HepG2 (cell line): ENCODE measurements at regions not wholly inside any gene's neighbourhood (a gene's known extent, or its start where the extent isn't known, plus 50 kb on each side); places are given as distances from the start of the nearest gene placed in this dataset.

Experiments
- ATAC-seq: fragments of 200-7000 bp; cut with Tn5 transposase; 3 replicates; pipeline ENCODE4 v1.9.1; 2020; ENCODE audit warnings: mild to moderate bottlenecking, moderate library complexity
- BruUV-seq: library from RNA; stranded (reverse); fragments of 400-500 nt; replicated peaks from 2 replicates; lab custom pipeline; 2021; lab: Mats Ljungman, UMichigan
- CTCF ChIA-PET: fragments of 300-600 bp; formaldehyde crosslinking; extraction: SDS; loops from one replicate; lab custom pipeline; 2021; ENCODE audit warnings: low total read pairs, inconsistent platforms, low intra/inter-chr PET ratio; lab: Yijun Ruan, JAX
- POLR2A ChIA-PET: fragments of 350-600 bp; sonication (Branson Sonifier 250); formaldehyde crosslinking; loops from one replicate; lab custom pipeline; 2020; ENCODE audit warnings: antibody characterized with exemption, inconsistent platforms; lab: Yijun Ruan, JAX
- DNase-seq: peaks from one replicate; pipeline ENCODE4 v3.0.0-alpha.2; 2015; ENCODE audit warnings: low spot score
- FAIRE-seq: peaks from 3 replicates; lab custom pipeline; 2011; peaks lifted over from hg19 to GRCh38; lab: Jason Lieb, UNC
- H2AFZ ChIP-seq: one replicate; pipeline ENCODE4 v1.6.1; 2011; ENCODE audit warnings: low read length, inconsistent platforms
- H3K27ac ChIP-seq: fragments of 300-600 bp; 3 replicates; pipeline ENCODE4 v1.8.0; 2011; ENCODE audit warnings: mixed run types, mild to moderate bottlenecking, mixed read lengths, low read length, inconsistent platforms; ENCODE audit not compliant: insufficient read depth; ENCODE audit errors: extremely low read length
- H3K27me3 ChIP-seq, 2 experiments: fragments of 200-600 bp in 1 of 2; 2 replicates in 1 of 2; 3 replicates in 1 of 2; pipeline versions ENCODE4 v1.6.0 to v1.8.0; 2011; ENCODE audit warnings: low read length in 2 of 2, mild to moderate bottlenecking in 2 of 2, moderate library complexity in 2 of 2, inconsistent platforms in 1 of 2; ENCODE audit not compliant: insufficient read depth in 2 of 2, control insufficient read depth in 1 of 2
- H3K36me3 ChIP-seq, 2 experiments: fragments of 200-600 bp in 1 of 2; replicated peaks in 1 of 2; 2 replicates in 1 of 2; 3 replicates in 1 of 2; pipeline versions ENCODE4 v1.5.1 to v1.8.0; 2011; ENCODE audit warnings: low read length in 2 of 2, inconsistent platforms in 1 of 2; ENCODE audit not compliant: insufficient read depth in 2 of 2, control insufficient read depth in 1 of 2
- H3K4me1 ChIP-seq: 2 replicates; pipeline ENCODE4 v1.5.1; 2012; ENCODE audit warnings: low read length, inconsistent platforms; ENCODE audit not compliant: insufficient read depth
- H3K4me2 ChIP-seq: 2 replicates; pipeline ENCODE4 v1.6.0; 2011; ENCODE audit warnings: low read depth, low read length, inconsistent platforms
- H3K4me3 ChIP-seq, 3 experiments: fragments of 200-600 bp in 1 of 3; sonication (generic), shearing (Covaris generic) in 1 of 3; replicated peaks in 1 of 3; 2 replicates each; pipeline ENCODE4 v1.5.1; 2011 to 2016; ENCODE audit warnings: low read length in 3 of 3, inconsistent platforms in 2 of 3, low read depth in 2 of 3, mild to moderate bottlenecking in 2 of 3, control low read depth in 1 of 3, mixed read lengths in 1 of 3; ENCODE audit not compliant: insufficient read depth in 1 of 3
- H3K79me2 ChIP-seq: one replicate; pipeline ENCODE4 v1.6.1; 2011; ENCODE audit warnings: low read length, inconsistent platforms; ENCODE audit not compliant: insufficient read depth
- H3K9ac ChIP-seq: 2 replicates; pipeline ENCODE4 v1.6.0; 2011; ENCODE audit warnings: mild to moderate bottlenecking, low read depth, low read length, inconsistent platforms; ENCODE audit not compliant: insufficient read depth
- H3K9me3 ChIP-seq: 2 replicates; pipeline ENCODE4 v1.5.1; 2012; ENCODE audit warnings: mild to moderate bottlenecking, low read length
- H4K20me1 ChIP-seq: 2 replicates; pipeline ENCODE4 v1.6.0; 2011; ENCODE audit warnings: inconsistent platforms, mild to moderate bottlenecking, low read length, moderate library complexity; ENCODE audit not compliant: insufficient read depth
- CBFB ChIP-seq: sonication (generic); formaldehyde crosslinking; IDR thresholded peaks from 2 replicates; pipeline ENCODE4 v1.4.0; 2020; ENCODE audit warnings: missing genetic modification reagents
- DNMT3B ChIP-seq: conservative IDR thresholded peaks from 2 replicates; pipeline ENCODE4 v1.6.1; 2016; ENCODE audit warnings: missing biosample characterization, control low read depth
- NFE2L1 ChIP-seq: sonication (generic); formaldehyde crosslinking; IDR thresholded peaks from 2 replicates; pipeline ENCODE4 v1.4.0; 2020; ENCODE audit warnings: missing genetic modification reagents, mild to moderate bottlenecking, borderline replicate concordance
- POLR2G ChIP-seq: fragments of 200-400 bp; formaldehyde crosslinking; IDR thresholded peaks from 2 replicates; pipeline ENCODE4 v1.6.1; 2018; ENCODE audit warnings: mild to moderate bottlenecking, low read depth, low read length, moderate library complexity
- REXO4 ChIP-seq: sonication (generic); formaldehyde crosslinking; IDR thresholded peaks from 2 replicates; pipeline ENCODE4 v1.8.0; 2022; ENCODE audit warnings: missing genetic modification reagents, mild to moderate bottlenecking, borderline replicate concordance
- SALL1 ChIP-seq: sonication (generic); formaldehyde crosslinking; IDR thresholded peaks from 2 replicates; pipeline ENCODE4 v1.8.0; 2022; ENCODE audit warnings: mild to moderate bottlenecking, missing genetic modification reagents
- SIX4 ChIP-seq: sonication (generic); formaldehyde crosslinking; IDR thresholded peaks from 2 replicates; pipeline ENCODE4 v1.4.0; 2020; ENCODE audit warnings: missing genetic modification reagents
- SMARCE1 ChIP-seq: fragments of 450-650 bp; IDR thresholded peaks from 2 replicates; pipeline ENCODE4 v1.6.1; 2017; ENCODE audit warnings: borderline replicate concordance
- ZFY ChIP-seq: sonication (generic); formaldehyde crosslinking; IDR thresholded peaks from 2 replicates; pipeline ENCODE4 v1.4.0; 2020; ENCODE audit warnings: missing genetic modification reagents
- ZIK1 ChIP-seq: sonication (generic); formaldehyde crosslinking; IDR thresholded peaks from 2 replicates; pipeline ENCODE4 v1.5.0; 2020; ENCODE audit warnings: mild to moderate bottlenecking, low read depth, missing genetic modification reagents, borderline replicate concordance
- ZNF121 ChIP-seq: sonication (generic); formaldehyde crosslinking; IDR thresholded peaks from 2 replicates; pipeline ENCODE4 v1.5.0; 2020; ENCODE audit warnings: mild to moderate bottlenecking, missing genetic modification reagents
- ZNF296 ChIP-seq: sonication (generic); formaldehyde crosslinking; conservative IDR thresholded peaks from 2 replicates; pipeline ENCODE4 v1.5.0; 2020; ENCODE audit warnings: mild to moderate bottlenecking, missing genetic modification reagents
- ZNF337 ChIP-seq: sonication (generic); formaldehyde crosslinking; IDR thresholded peaks from 2 replicates; pipeline ENCODE4 v1.5.1; 2020; ENCODE audit warnings: missing genetic modification reagents, low read depth, mild to moderate bottlenecking, borderline replicate concordance
- ZNF33A ChIP-seq: sonication (generic); formaldehyde crosslinking; IDR thresholded peaks from 2 replicates; pipeline ENCODE4 v1.5.1; 2020; ENCODE audit warnings: missing genetic modification reagents, mild to moderate bottlenecking, moderate library complexity, borderline replicate concordance
- ZNF350 ChIP-seq: sonication (generic); formaldehyde crosslinking; IDR thresholded peaks from 2 replicates; pipeline ENCODE4 v1.4.0; 2020; ENCODE audit warnings: mild to moderate bottlenecking, low read depth, missing genetic modification reagents, borderline replicate concordance
- ZNF430 ChIP-seq: sonication (generic); formaldehyde crosslinking; IDR thresholded peaks from 2 replicates; pipeline ENCODE4 v1.9.0; 2021; ENCODE audit warnings: mild to moderate bottlenecking, missing genetic modification reagents
- ZNF510 ChIP-seq: sonication (generic); formaldehyde crosslinking; IDR thresholded peaks from 2 replicates; pipeline ENCODE4 v1.4.0; 2020; ENCODE audit warnings: low read depth, mild to moderate bottlenecking, missing genetic modification reagents
- ZNF704 ChIP-seq: sonication (generic); formaldehyde crosslinking; IDR thresholded peaks from 2 replicates; pipeline ENCODE4 v1.8.1; 2023; ENCODE audit warnings: mild to moderate bottlenecking, inconsistent platforms, moderate library complexity, missing genetic modification reagents, borderline replicate concordance
- ZNF768 ChIP-seq: sonication (generic); formaldehyde crosslinking; IDR thresholded peaks from 2 replicates; pipeline ENCODE4 v1.4.0; 2020; ENCODE audit warnings: missing genetic modification reagents
- ZNF781 ChIP-seq: sonication (generic); formaldehyde crosslinking; IDR thresholded peaks from 2 replicates; pipeline ENCODE4 v1.5.1; 2020; ENCODE audit warnings: borderline replicate concordance, mild to moderate bottlenecking, missing genetic modification reagents; ENCODE audit errors: not compliant biosample characterization
- ZNF878 ChIP-seq: sonication (generic); formaldehyde crosslinking; IDR thresholded peaks from 2 replicates; pipeline ENCODE4 v1.8.1; 2023; ENCODE audit warnings: mild to moderate bottlenecking, missing genetic modification reagents, moderate library complexity
- ZSCAN22 ChIP-seq: sonication (generic); formaldehyde crosslinking; IDR thresholded peaks from 2 replicates; pipeline ENCODE4 v1.4.0; 2020; ENCODE audit warnings: mild to moderate bottlenecking, missing genetic modification reagents
- ZSCAN31 ChIP-seq: sonication (generic); formaldehyde crosslinking; IDR thresholded peaks from 2 replicates; pipeline ENCODE4 v1.5.0; 2020; ENCODE audit warnings: low read depth, mild to moderate bottlenecking, missing genetic modification reagents
- WGBS: methylation state at CpG from one replicate; pipeline ENCODE4 v1.1.6; 2017; ENCODE audit warnings: low lambda C conversion rate; 5-methylcytosine and 5-hydroxymethylcytosine counted together
- in situ Hi-C: cut with HindIII; loops from 2 replicates; pipeline ENCODE4 v1.10.0; 2017; ENCODE audit warnings: low pct_unique_long_range_greater_than_20kb; ENCODE audit not compliant: extremely low pct_ligation_motif_present
- intact Hi-C: fragments of 100-400 bp; cut with micrococcal nuclease; formaldehyde crosslinking; loops from one replicate; pipeline ENCODE4 v1.10.0; 2022; ENCODE audit not compliant: unreplicated experiment
- TF ChIP-seq, protein P1 (sequence below): sonication (generic); formaldehyde crosslinking; IDR thresholded peaks from 2 replicates; pipeline ENCODE4 v1.4.0; 2020; ENCODE audit warnings: mild to moderate bottlenecking, missing genetic modification reagents

DNA sequence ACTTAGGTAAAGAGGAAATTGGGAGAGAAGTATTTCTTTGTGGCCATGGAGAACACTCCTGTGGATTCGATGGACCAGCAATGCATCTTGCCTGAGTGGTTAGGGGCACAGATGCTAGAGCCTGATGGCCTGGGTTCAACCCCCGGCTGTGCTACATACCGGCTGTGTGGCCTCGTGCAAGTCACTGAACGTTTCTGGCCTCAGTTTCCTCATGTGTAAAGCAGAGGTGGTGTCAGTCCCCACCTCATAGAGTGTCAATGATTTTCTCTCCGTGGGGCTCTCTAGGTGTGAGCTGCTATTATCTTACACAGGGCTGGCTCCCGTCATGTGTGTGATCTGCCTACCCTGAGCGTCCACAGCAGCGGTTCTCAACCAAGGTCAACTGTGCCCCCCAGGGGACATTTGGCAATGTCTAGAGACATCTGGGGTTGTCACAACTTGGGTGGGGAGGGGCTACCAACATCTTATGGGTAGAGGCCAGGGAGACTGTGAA is 50.0 kb upstream of the PTPN1 start:
- Histone ChIP-seq H3K27ac (peak overlapping the region; percentile 45), H3K9ac (peak overlapping the region; percentile 66), H3K36me3 (no peaks in the 10 kb centered on the region), H2AFZ (peak overlapping the region; percentile 65), H3K9me3 (no peaks in the 10 kb centered on the region), H4K20me1 (no peaks in the 10 kb centered on the region), H3K4me2 (peak overlapping the region; percentile 83), H3K4me1 (peaks cover 90% of the 10 kb centered on the region), H3K27me3 (no peaks in the 10 kb centered on the region), H3K79me2 (no peaks in the 10 kb centered on the region), H3K4me3 (peak overlapping the region; percentile 15 to 64 (median 35); a peak in 5 of 6 replicates)
- CTCF ChIA-PET = interaction anchor here (0.7 to 7.3 kb wide), 6 partner anchors 60 to 272 kb away, joined by 3 to 138 read pairs (median 8); partner anchors contain the start of gene CEBPB
- in situ Hi-C loops (loop anchor here (5.0 kb wide), 3 partner anchors 58 to 273 kb away; no protein-coding TSS in a partner anchor), intact Hi-C loops (loop anchor here (1.0 to 5.0 kb wide), 6 partner anchors 60 to 348 kb away; partner anchors contain the start of genes CEBPB and UBE2V1)
- POLR2A ChIA-PET = interaction anchor here (0.9 to 9.0 kb wide), 4 partner anchors 47 to 288 kb away, joined by 3 to 98 read pairs (median 5); partner anchors contain the start of gene CEBPB
- WGBS = 55% methylated on average over 9 of the region's 9 CpGs
- FAIRE-seq (no peak), DNase-seq (no peak), ATAC-seq (peak; percentile 19)
- BruUV-seq = no TSS peak
- peak; percentile 63; the same call in 1 of the 2 replicates for TF ChIP-seq ZNF33A (CRISPR knock-in tag)
- TF ChIP-seq NFE2L1 = no peak
- no peak for TF ChIP-seq SALL1 (CRISPR knock-in tag)
- TF ChIP-seq REXO4 (CRISPR knock-in tag) = no peak
- no peak for TF ChIP-seq ZSCAN31 (CRISPR knock-in tag)
- 0 out of 2 replicates have a peak, but pooled peaks have one; percentile 18 for TF ChIP-seq SIX4 (CRISPR knock-in tag)
- no peak for TF ChIP-seq ZSCAN22 (CRISPR knock-in tag)
- TF ChIP-seq CBFB (CRISPR knock-in tag) = no peak
- TF ChIP-seq SMARCE1 = no peak
- TF ChIP-seq POLR2G = no peak
- TF ChIP-seq ZFY (CRISPR knock-in tag) = no peak
- TF ChIP-seq ZNF337 (CRISPR knock-in tag) = no peak
- TF ChIP-seq ZNF296 (CRISPR knock-in tag) = no peak
- no peak for TF ChIP-seq ZIK1 (CRISPR knock-in tag)
- TF ChIP-seq ZNF430 (CRISPR knock-in tag) = 0 out of 2 replicates have a peak, but pooled peaks have one; percentile 29
- TF ChIP-seq DNMT3B (CRISPR knock-in tag) = no peak
- no peak for TF ChIP-seq ZNF510 (CRISPR knock-in tag)
- TF ChIP-seq ZNF350 (CRISPR knock-in tag) = no peak
- no peak for TF ChIP-seq ZNF878
- no peak for TF ChIP-seq ZNF121 (CRISPR knock-in tag)
- no peak for TF ChIP-seq ZNF704 (CRISPR knock-in tag)
- peak; percentile 75; the same call in 1 of the 2 replicates for TF ChIP-seq ZNF768
- TF ChIP-seq, protein P1, sequence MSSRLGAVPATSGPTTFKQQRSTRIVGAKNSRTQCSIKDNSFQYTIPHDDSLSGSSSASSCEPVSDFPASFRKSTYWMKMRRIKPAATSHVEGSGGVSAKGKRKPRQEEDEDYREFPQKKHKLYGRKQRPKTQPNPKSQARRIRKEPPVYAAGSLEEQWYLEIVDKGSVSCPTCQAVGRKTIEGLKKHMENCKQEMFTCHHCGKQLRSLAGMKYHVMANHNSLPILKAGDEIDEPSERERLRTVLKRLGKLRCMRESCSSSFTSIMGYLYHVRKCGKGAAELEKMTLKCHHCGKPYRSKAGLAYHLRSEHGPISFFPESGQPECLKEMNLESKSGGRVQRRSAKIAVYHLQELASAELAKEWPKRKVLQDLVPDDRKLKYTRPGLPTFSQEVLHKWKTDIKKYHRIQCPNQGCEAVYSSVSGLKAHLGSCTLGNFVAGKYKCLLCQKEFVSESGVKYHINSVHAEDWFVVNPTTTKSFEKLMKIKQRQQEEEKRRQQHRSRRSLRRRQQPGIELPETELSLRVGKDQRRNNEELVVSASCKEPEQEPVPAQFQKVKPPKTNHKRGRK (CRISPR knock-in tag) = no peak
- TF ChIP-seq ZNF781 (CRISPR knock-in tag) = no peak
